ENCODE measurements at regions not wholly inside any gene's neighbourhood (a gene's known extent, or its start where the extent isn't known, plus 50 kb on each side); places are given as distances from the start of the nearest gene placed in this dataset.

- H4K20me1 ChIP-seq (ENCODE audit: insufficient read depth), result no peaks in the 10 kb centered on the region
- no peaks in the 10 kb centered on the region for H3K27me3 ChIP-seq (ENCODE audit: insufficient read depth, low read depth, low read length)
- H3K36me3 ChIP-seq (ENCODE audit: insufficient read depth, low read length), result no peaks in the 10 kb centered on the region
- H2AFZ ChIP-seq (ENCODE audit: low read depth, low read length), result no peak overlapping the region
- no peaks in the 10 kb centered on the region for H3K9me2 ChIP-seq (ENCODE audit: insufficient read depth, low read length)
- H3K9ac ChIP-seq (ENCODE audit: low read length), result no peak overlapping the region
- H3K4me2 ChIP-seq (ENCODE audit: low read length), result no peak overlapping the region
- H3F3A ChIP-seq (ENCODE audit: insufficient read depth, low read length, poor library complexity, severe bottlenecking), result no peaks in the 10 kb centered on the region
- H3K9me3 ChIP-seq (ENCODE audit: low read length), result no peaks in the 10 kb centered on the region
- no peaks in the 10 kb centered on the region for H3K79me2 ChIP-seq (replicated peaks; ENCODE audit: insufficient read depth, low read length)
- H3K4me3 ChIP-seq (ENCODE audit: low read length), result peak overlapping the region; percentile 31
- no peak overlapping the region for H3K27ac ChIP-seq (ENCODE audit: low read length)
- TF ChIP-seq POLR2AphosphoS5 (IDR thresholded peaks at IDR 0.05) (peak; percentile 97), CTCF (IDR thresholded peaks at IDR 0.05; ENCODE audit: poor library complexity, severe bottlenecking) (no peak), MXI1 (conservative IDR thresholded peaks at IDR 0.05; ENCODE audit: poor library complexity, severe bottlenecking) (peak; percentile 32), TAF1 (IDR thresholded peaks at IDR 0.05; ENCODE audit: low read depth) (no peak), SMC3 (conservative IDR thresholded peaks at IDR 0.05; ENCODE audit: poor library complexity) (no peak), REST (IDR thresholded peaks at IDR 0.05; ENCODE audit: borderline replicate concordance) (no peak), RAD21 (conservative IDR thresholded peaks at IDR 0.05) (no peak), EZH2 (IDR thresholded peaks at IDR 0.05; ENCODE audit: borderline replicate concordance, insufficient read depth, low read length, poor library complexity, severe bottlenecking) (no peak), EP300 (conservative IDR thresholded peaks at IDR 0.05; ENCODE audit: poor library complexity, severe bottlenecking) (peak; percentile 98)
Measured at GRCh38 chr1:232319072-232319471, 310.9 kb downstream of the SIPA1L2 start.

- no peaks in the 10 kb centered on the region for H3K36me3 ChIP-seq (ENCODE audit: insufficient read depth, low read length)
- no peak overlapping the region for H2AFZ ChIP-seq (ENCODE audit: low read depth, low read length)
- H3F3A ChIP-seq (ENCODE audit: insufficient read depth, low read length, poor library complexity, severe bottlenecking), result no peaks in the 10 kb centered on the region
- H3K79me2 ChIP-seq (replicated peaks; ENCODE audit: insufficient read depth, low read length), result no peaks in the 10 kb centered on the region
- H4K20me1 ChIP-seq (ENCODE audit: insufficient read depth), result no peaks in the 10 kb centered on the region
- H3K9me2 ChIP-seq (ENCODE audit: insufficient read depth, low read length), result no peaks in the 10 kb centered on the region
- H3K9me3 ChIP-seq (ENCODE audit: low read length), result no peaks in the 10 kb centered on the region
- no peak overlapping the region for H3K4me3 ChIP-seq (ENCODE audit: low read length)
- no peak overlapping the region for H3K9ac ChIP-seq (ENCODE audit: low read length)
- H3K27ac ChIP-seq (ENCODE audit: low read length), result no peak overlapping the region
- no peaks in the 10 kb centered on the region for H3K27me3 ChIP-seq (ENCODE audit: insufficient read depth, low read depth, low read length)
- TF ChIP-seq TAF1 (IDR thresholded peaks at IDR 0.05; ENCODE audit: low read depth) (no peak), EP300 (conservative IDR thresholded peaks at IDR 0.05; ENCODE audit: poor library complexity, severe bottlenecking) (no peak), REST (IDR thresholded peaks at IDR 0.05; ENCODE audit: borderline replicate concordance) (no peak), CTCF (IDR thresholded peaks at IDR 0.05; ENCODE audit: poor library complexity, severe bottlenecking) (no peak), POLR2AphosphoS5 (IDR thresholded peaks at IDR 0.05) (no peak), SMC3 (conservative IDR thresholded peaks at IDR 0.05; ENCODE audit: poor library complexity) (no peak), RAD21 (conservative IDR thresholded peaks at IDR 0.05) (no peak), MXI1 (conservative IDR thresholded peaks at IDR 0.05; ENCODE audit: poor library complexity, severe bottlenecking) (no peak), EZH2 (IDR thresholded peaks at IDR 0.05; ENCODE audit: borderline replicate concordance, insufficient read depth, low read length, poor library complexity, severe bottlenecking) (no peak)
- no peak overlapping the region for H3K4me2 ChIP-seq (ENCODE audit: low read length)
Measured at GRCh38 chr1:232318143-232318542, 311.8 kb downstream of the SIPA1L2 start.
